Epithelial cell of proximal tubule (primary cell): ENCODE measurements at regions not wholly inside any gene's neighbourhood (a gene's known extent, or its start where the extent isn't known, plus 50 kb on each side); places are given as distances from the start of the nearest gene placed in this dataset.

Experiments
- DNase-seq: peaks from one replicate; pipeline ENCODE4 v3.0.0-alpha.2; 2011; ENCODE audit warnings: low read depth
- H3K4me3 ChIP-seq: 2 replicates; pipeline ENCODE4 v1.5.1; 2011; ENCODE audit warnings: low read depth, mild to moderate bottlenecking, low read length
- CTCF ChIP-seq: conservative IDR thresholded peaks from 2 replicates; pipeline ENCODE4 v1.5.1; 2012; ENCODE audit warnings: low read depth, mild to moderate bottlenecking, low read length

GRCh38 chr15:77775837-77776236, 143.1 kb upstream of the LINGO1 start:
- no peak for DNase-seq
- no peak for TF ChIP-seq CTCF
- H3K4me3 ChIP-seq: no peak overlapping the region

DNA sequence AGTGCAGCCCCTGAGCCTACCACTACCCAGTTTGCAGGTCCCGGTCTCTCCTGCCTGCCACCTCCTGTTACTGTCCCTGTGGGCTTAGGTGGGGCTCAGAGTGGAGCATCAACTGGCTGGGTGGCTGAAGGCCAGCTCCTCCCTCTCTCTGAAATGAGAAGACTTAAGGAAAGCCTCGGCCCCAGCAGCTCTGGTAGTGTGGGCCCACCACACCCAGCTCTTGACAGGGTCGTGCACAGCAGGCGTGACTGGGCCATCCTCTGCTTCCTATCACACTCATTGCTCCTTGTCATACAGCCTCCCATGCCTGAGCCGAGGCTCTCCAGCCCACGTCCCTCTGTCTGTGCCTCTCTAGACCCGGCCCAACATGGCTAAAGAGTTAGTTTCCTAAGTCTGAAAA, 142.7 kb upstream of the LINGO1 start:
- TF ChIP-seq CTCF: no peak
- DNase-seq: no peak
- H3K4me3 ChIP-seq: no peak overlapping the region

DNA sequence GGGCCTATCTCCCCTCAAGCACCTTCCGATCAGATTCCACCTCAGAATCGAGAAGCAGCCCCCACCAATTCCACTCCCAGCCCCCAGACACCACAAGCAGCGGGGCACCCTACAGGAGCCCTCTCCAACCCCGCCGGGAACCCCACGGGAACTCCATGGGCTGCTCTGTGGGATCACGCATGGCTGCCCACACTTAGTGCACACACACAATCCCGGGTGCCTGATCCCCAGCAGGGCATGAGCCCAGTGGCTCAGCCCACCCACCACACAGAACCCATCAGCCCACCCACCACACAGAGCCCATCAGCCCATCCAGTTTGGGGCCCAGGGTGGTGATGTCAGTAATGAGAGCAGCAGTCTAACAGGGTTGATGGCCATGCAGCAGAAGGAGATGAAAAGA, 141.6 kb upstream of the LINGO1 start:
- H3K4me3 ChIP-seq: no peak overlapping the region
- TF ChIP-seq CTCF: no peak
- DNase-seq: no peak

- TF ChIP-seq CTCF: no peak
- DNase-seq: no peak
- no peak overlapping the region for H3K4me3 ChIP-seq
These were observed 141.2 kb upstream of the LINGO1 start for GRCh38 chr15:77773903-77774302.

- DNase-seq: no peak
- TF ChIP-seq CTCF: no peak
- no peak overlapping the region for H3K4me3 ChIP-seq
These were observed 140.1 kb upstream of the LINGO1 start for GRCh38 chr15:77772641-77773402.

DNA sequence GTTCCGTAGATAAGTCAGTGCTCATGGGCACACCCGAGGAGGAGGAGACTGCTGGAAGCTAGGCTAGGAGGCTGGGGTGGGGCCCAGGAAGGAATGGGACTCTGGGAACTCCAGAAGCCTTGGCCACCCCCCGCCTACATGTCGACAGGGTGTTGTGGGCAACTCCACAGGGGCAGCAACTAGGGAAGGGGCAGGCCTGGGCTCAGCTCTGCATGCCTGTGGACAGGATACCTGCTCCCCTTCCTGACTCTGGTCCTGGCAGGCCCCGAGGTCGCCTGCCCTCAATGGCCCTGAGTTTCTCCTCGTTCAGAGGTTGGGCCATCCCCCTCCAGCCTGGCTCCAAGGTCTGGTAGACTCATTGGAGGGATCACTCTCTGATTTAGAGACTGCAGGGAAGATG, 138.9 kb upstream of the LINGO1 start:
- no peak for DNase-seq
- no peak overlapping the region for H3K4me3 ChIP-seq
- no peak for TF ChIP-seq CTCF

DNA sequence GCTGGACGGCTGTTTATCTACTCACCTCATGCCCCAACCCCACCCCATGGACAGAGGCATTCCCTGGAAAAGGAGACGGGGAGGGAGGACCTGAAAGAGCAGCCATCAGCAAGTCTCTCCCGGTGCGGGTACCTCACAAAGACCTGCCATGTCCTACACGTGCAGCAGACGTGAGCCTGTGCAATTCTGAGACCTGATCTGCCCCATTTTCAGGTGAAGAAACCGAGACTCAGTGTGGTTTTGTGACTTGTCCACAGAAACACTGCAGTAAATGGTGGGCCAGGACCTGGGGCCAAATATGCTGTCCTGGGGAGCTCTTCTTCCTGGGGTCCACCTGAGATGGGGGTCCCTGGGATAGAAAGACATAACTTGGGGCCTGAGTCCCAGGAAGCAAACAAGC, 137.0 kb upstream of the LINGO1 start:
- no peak for DNase-seq
- H3K4me3 ChIP-seq: no peak overlapping the region
- no peak for TF ChIP-seq CTCF
